HG03097 (cell line): ENCODE measurements at regions not wholly inside any gene's neighbourhood (a gene's known extent, or its start where the extent isn't known, plus 50 kb on each side); places are given as distances from the start of the nearest gene placed in this dataset.

ENCODE experiments used
- ATAC-seq: cut with Tn5 transposase; IDR thresholded peaks from one replicate; pipeline ENCODE4 v1.9.1; 2021; ENCODE audit not compliant: unreplicated experiment, low FRiP score

- no peak for ATAC-seq
These were observed 412.7 kb downstream of the UTRN start for GRCh38 chr6:144697801-144698200.

GRCh38 chr6:144702781-144703180, 417.6 kb downstream of the UTRN start:
- no peak for ATAC-seq

- no peak for ATAC-seq
These were observed 425.1 kb downstream of the UTRN start for GRCh38 chr6:144710207-144710606.

- no peak for ATAC-seq
These were observed 426.5 kb downstream of the UTRN start for GRCh38 chr6:144711661-144712060.

GRCh38 chr6:144712541-144712940, 427.4 kb downstream of the UTRN start:
- ATAC-seq: no peak

- ATAC-seq: no peak
These were observed 429.0 kb downstream of the UTRN start for GRCh38 chr6:144714021-144714712.

GRCh38 chr6:144715344-144715743, 430.2 kb downstream of the UTRN start:
- peak; percentile 82 for ATAC-seq

- ATAC-seq: no peak
These were observed 433.3 kb downstream of the UTRN start for GRCh38 chr6:144718431-144718830.

- no peak for ATAC-seq
These were observed 436.1 kb downstream of the UTRN start for GRCh38 chr6:144721232-144721631.

- ATAC-seq: no peak
These were observed 437.1 kb downstream of the UTRN start for GRCh38 chr6:144722154-144722737.

GRCh38 chr6:144722925-144723324, 437.8 kb downstream of the UTRN start:
- no peak for ATAC-seq

- no peak for ATAC-seq
These were observed 438.3 kb downstream of the UTRN start for GRCh38 chr6:144723431-144723830.

GRCh38 chr6:144724818-144725217, 439.7 kb downstream of the UTRN start:
- no peak for ATAC-seq

- peak; percentile 66 for ATAC-seq
These were observed 440.8 kb downstream of the UTRN start for GRCh38 chr6:144725736-144726522.

- no peak for ATAC-seq
These were observed 443.7 kb downstream of the UTRN start for GRCh38 chr6:144728804-144729203.

GRCh38 chr6:144729502-144729901, 444.4 kb downstream of the UTRN start:
- no peak for ATAC-seq

- ATAC-seq: no peak
These were observed 445.0 kb downstream of the UTRN start for GRCh38 chr6:144730088-144730645.

GRCh38 chr6:144731229-144731628, 446.1 kb downstream of the UTRN start:
- ATAC-seq: no peak

GRCh38 chr6:144736763-144737162, 451.6 kb downstream of the UTRN start:
- no peak for ATAC-seq

- no peak for ATAC-seq
These were observed 452.9 kb downstream of the UTRN start for GRCh38 chr6:144737998-144738397.

GRCh38 chr6:144739873-144740272, 454.7 kb downstream of the UTRN start:
- no peak for ATAC-seq
